K562 (cell line): ENCODE measurements at regions not wholly inside any gene's neighbourhood (a gene's known extent, or its start where the extent isn't known, plus 50 kb on each side); places are given as distances from the start of the nearest gene placed in this dataset.

Experiments
- ATAC-seq: fragments of 200-7000 bp; cut with Tn5 transposase; 3 replicates; pipeline ENCODE4 v1.9.1; 2020; ENCODE audit warnings: moderate library complexity
- BruUV-seq: library from RNA; stranded (reverse); fragments of 400-500 nt; replicated peaks from 2 replicates; lab custom pipeline; 2021; lab: Mats Ljungman, UMichigan
- CTCF ChIA-PET: fragments of 300-600 bp; formaldehyde crosslinking; extraction: SDS; loops from one replicate; lab custom pipeline; 2021; ENCODE audit warnings: low intra/inter-chr PET ratio; lab: Yijun Ruan, JAX
- POLR2A ChIA-PET: fragments of 300-600, 350-650 bp; sonication (Branson Sonifier 250); formaldehyde crosslinking; extraction: SDS; loops from one replicate; lab custom pipeline; 2021; ENCODE audit warnings: antibody characterized with exemption, inconsistent platforms; lab: Yijun Ruan, JAX
- DNase-seq, 4 experiments: peaks; one replicate each; pipeline versions ENCODE4 v3.0.0 to v3.0.0-alpha.2; 2011 to 2018; ENCODE audit warnings: low spot score in 3 of 4, mixed read lengths in 3 of 4; ENCODE audit errors: extremely low read depth in 1 of 4
- FAIRE-seq: peaks from 2 replicates; lab custom pipeline; 2011; peaks lifted over from hg19 to GRCh38; lab: Jason Lieb, UNC
- H2AFZ ChIP-seq: 2 replicates; pipeline ENCODE4 v1.6.0; 2011; ENCODE audit warnings: low read depth, low read length, control low read depth, inconsistent platforms
- H3K27ac ChIP-seq: fragments of 200-600 bp; 3 replicates; pipeline ENCODE4 v1.8.0; 2011; ENCODE audit warnings: low read depth, mild to moderate bottlenecking, control low read depth, inconsistent platforms, low read length, moderate library complexity, mixed read lengths; ENCODE audit errors: extremely low read depth
- H3K27me3 ChIP-seq, 2 experiments: fragments of 300-600 bp in 1 of 2; 2 replicates in 1 of 2; 3 replicates in 1 of 2; pipeline versions ENCODE4 v1.6.0 to v1.8.0; 2011; ENCODE audit warnings: inconsistent platforms in 2 of 2, low read length in 2 of 2, mild to moderate bottlenecking in 1 of 2, mixed read lengths in 1 of 2, moderate library complexity in 1 of 2; ENCODE audit not compliant: control insufficient read depth in 2 of 2, insufficient read depth in 2 of 2
- H3K36me3 ChIP-seq: fragments of 300-600 bp; 3 replicates; pipeline ENCODE4 v1.8.0; 2011; ENCODE audit warnings: mild to moderate bottlenecking, low read length, inconsistent platforms; ENCODE audit not compliant: control insufficient read depth, insufficient read depth
- H3K4me1 ChIP-seq, 2 experiments: fragments of 200-600 bp in 1 of 2; replicated peaks in 1 of 2; 2 replicates in 1 of 2; 3 replicates in 1 of 2; pipeline versions ENCODE4 v1.5.1 to v1.8.0; 2011; ENCODE audit warnings: inconsistent platforms in 2 of 2, low read length in 2 of 2, mild to moderate bottlenecking in 1 of 2, mixed read lengths in 1 of 2, moderate library complexity in 1 of 2; ENCODE audit not compliant: control insufficient read depth in 2 of 2, insufficient read depth in 2 of 2
- H3K4me2 ChIP-seq: 2 replicates; pipeline ENCODE4 v1.6.1; 2011; ENCODE audit warnings: low read length, control low read depth, inconsistent platforms, mixed read lengths; ENCODE audit not compliant: insufficient read depth
- H3K4me3 ChIP-seq: fragments of 200-600 bp; sonication (generic), shearing (Covaris generic); 2 replicates; pipeline ENCODE4 v1.5.1; 2016; ENCODE audit warnings: control low read depth, inconsistent platforms
- H3K79me2 ChIP-seq: fragments of 200-600 bp; 3 replicates; pipeline ENCODE4 v1.8.0; 2011; ENCODE audit warnings: low read length, inconsistent platforms; ENCODE audit not compliant: control insufficient read depth, insufficient read depth
- H3K9ac ChIP-seq, 2 experiments: 2 replicates each; pipeline versions ENCODE4 v1.6.0 to v1.6.1; 2011; ENCODE audit warnings: low read depth in 2 of 2, low read length in 2 of 2, control low read depth in 1 of 2, inconsistent platforms in 1 of 2, mild to moderate bottlenecking in 1 of 2, mixed read lengths in 1 of 2; ENCODE audit not compliant: insufficient read depth in 1 of 2
- H3K9me1 ChIP-seq: one replicate; pipeline ENCODE4 v1.6.0; 2011; ENCODE audit warnings: inconsistent platforms, mild to moderate bottlenecking, low read length, moderate library complexity; ENCODE audit not compliant: control insufficient read depth, insufficient read depth
- H3K9me3 ChIP-seq: replicated peaks from 2 replicates; pipeline ENCODE4 v1.5.1; 2011; ENCODE audit warnings: low read depth, low read length, inconsistent platforms; ENCODE audit not compliant: control insufficient read depth, insufficient read depth
- H4K20me1 ChIP-seq: replicated peaks from 2 replicates; pipeline ENCODE4 v1.6.1; 2011; ENCODE audit warnings: low read length, inconsistent platforms, mixed read lengths; ENCODE audit not compliant: control insufficient read depth, insufficient read depth
- BRCA1 ChIP-seq, 2 experiments: fragments of 450-650 bp in 1 of 2; sonication (generic) in 1 of 2; formaldehyde crosslinking in 1 of 2; IDR thresholded peaks; 2 replicates each; pipeline versions ENCODE4 v1.5.0 to v1.6.1; 2017 to 2020; ENCODE audit warnings: mild to moderate bottlenecking in 1 of 2, missing genetic modification reagents in 1 of 2
- ETS2 ChIP-seq: IDR thresholded peaks from 2 replicates; pipeline ENCODE4 v1.6.1; 2016; ENCODE audit warnings: borderline replicate concordance, missing genetic modification characterization, mild to moderate bottlenecking, moderate library complexity, missing compliant biosample characterization; ENCODE audit not compliant: poor library complexity, severe bottlenecking
- KLF6 ChIP-seq: fragments of 250-450 bp; sonication (Bioruptor Pico); IDR thresholded peaks from 2 replicates; pipeline ENCODE4 v1.4.0; 2020; ENCODE audit warnings: mild to moderate bottlenecking, moderate library complexity, borderline replicate concordance
- SAP30 ChIP-seq: fragments of 200-600 bp; sonication (generic); IDR thresholded peaks from 2 replicates; pipeline ENCODE4 v1.6.1; 2012; ENCODE audit warnings: borderline replicate concordance, low read depth, mild to moderate bottlenecking, moderate library complexity, low read length, control low read depth, inconsistent platforms; ENCODE audit not compliant: insufficient read depth, poor library complexity, severe bottlenecking
- SRSF3 ChIP-seq: fragments of 200-400 bp; formaldehyde crosslinking; IDR thresholded peaks from 2 replicates; pipeline ENCODE4 v1.6.1; 2016; ENCODE audit warnings: mild to moderate bottlenecking, low read length, moderate library complexity; ENCODE audit not compliant: insufficient read depth
- ZBTB7A ChIP-seq: IDR thresholded peaks from 2 replicates; pipeline ENCODE4 v1.6.1; 2011; ENCODE audit warnings: low read depth, mild to moderate bottlenecking, low read length, moderate library complexity, borderline replicate concordance; ENCODE audit not compliant: control insufficient read depth
- ZNF165 ChIP-seq: fragments of 250-450 bp; sonication (Bioruptor Pico); IDR thresholded peaks from 2 replicates; pipeline ENCODE4 v1.4.0; 2020; ENCODE audit warnings: borderline replicate concordance
- ZNF354B ChIP-seq: fragments of 250-450 bp; sonication (Bioruptor Pico); IDR thresholded peaks from 2 replicates; pipeline ENCODE4 v1.4.0; 2020
- WGBS: fragments of 100-300 bp; shearing (Covaris generic); methylation state at CpG from one replicate; pipeline ENCODE4 v1.1.6; 2016; ENCODE audit warnings: low coverage, mixed read lengths; ENCODE audit not compliant: insufficient coverage; ENCODE audit errors: missing lambda C conversion rate; 5-methylcytosine and 5-hydroxymethylcytosine counted together
- in situ Hi-C: fragments of 300-500 bp; cut with MboI; formaldehyde crosslinking; loops from 4 replicates; pipeline ENCODE4 v1.15.0; 2018; ENCODE audit warnings: inconsistent platforms, mixed read lengths
- intact Hi-C: fragments of 100-400 bp; cut with micrococcal nuclease; formaldehyde crosslinking; loops from 2 replicates; pipeline ENCODE4 v1.14.2; 2022
- TF ChIP-seq, protein P1 (sequence below): fragments of 450-650 bp; conservative IDR thresholded peaks from 2 replicates; pipeline ENCODE4 v1.6.1; 2016; ENCODE audit warnings: missing genetic modification characterization, low read depth, mild to moderate bottlenecking, control low read depth, missing compliant biosample characterization
- TF ChIP-seq, protein P2 (sequence below), 2 experiments: IDR thresholded peaks; 2 replicates each; pipeline ENCODE4 v1.6.1; 2011; ENCODE audit warnings: borderline replicate concordance in 1 of 2, control low read depth in 1 of 2, low read depth in 1 of 2, low read length in 1 of 2, mild to moderate bottlenecking in 1 of 2, mixed read lengths in 1 of 2, moderate library complexity in 1 of 2; ENCODE audit not compliant: insufficient read depth in 1 of 2, insufficient read length in 1 of 2, poor library complexity in 1 of 2, severe bottlenecking in 1 of 2; ENCODE audit errors: extremely low read depth in 1 of 2
- TF ChIP-seq, protein P3 (sequence below): fragments of 150-350 bp; IDR thresholded peaks from 2 replicates; pipeline ENCODE4 v1.6.1; 2014; ENCODE audit warnings: low read depth, mild to moderate bottlenecking, low read length, borderline replicate concordance

DNA sequence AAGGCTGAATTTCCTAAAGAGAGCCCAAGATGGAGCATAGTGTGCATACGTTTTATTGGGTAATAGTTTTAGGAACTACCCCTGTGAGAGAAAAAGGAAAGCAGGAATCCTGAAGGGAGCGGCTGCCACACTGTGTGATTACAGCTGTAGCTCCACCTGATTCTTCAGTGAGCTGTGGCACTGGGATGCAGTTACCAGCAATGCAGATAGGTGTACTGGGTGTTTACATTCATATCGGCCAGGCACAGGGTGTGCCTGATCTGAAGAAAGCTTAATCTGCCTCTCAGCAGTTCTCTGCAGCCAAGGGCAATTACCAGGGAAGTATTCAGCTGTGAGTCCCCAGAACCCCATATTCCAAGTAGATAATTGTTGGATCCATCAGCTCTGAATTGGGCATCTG, 1541.8 kb downstream of the EFNB2 start:
- Histone ChIP-seq H3K9me3 (no peaks in the 10 kb centered on the region), H3K4me3 (no peak overlapping the region), H3K36me3 (no peaks in the 10 kb centered on the region), H3K9ac (no peak overlapping the region), H3K27me3 (no peaks in the 10 kb centered on the region), H3K27ac (no peak overlapping the region), H3K79me2 (no peaks in the 10 kb centered on the region), H3K9me1 (no peaks in the 10 kb centered on the region), H4K20me1 (no peaks in the 10 kb centered on the region), H2AFZ (no peak overlapping the region), H3K4me2 (no peak overlapping the region), H3K4me1 (no peaks in the 10 kb centered on the region)
- no peak for FAIRE-seq
- in situ Hi-C loops = no loop called here
- intact Hi-C loops = no loop called here
- ATAC-seq = no peak
- BruUV-seq = no TSS peak
- ChIA-PET POLR2A (no interaction called here), CTCF (no interaction called here)
- 0% methylated on average over 3 of the region's 3 CpGs for WGBS
- DNase-seq = no peak
- TF ChIP-seq ETS2 (tag) = no peak
- no peak for TF ChIP-seq ZNF165 (CRISPR knock-in tag)
- no peak for TF ChIP-seq SRSF3
- TF ChIP-seq ZBTB7A = no peak
- TF ChIP-seq KLF6 (CRISPR knock-in tag) = no peak
- TF ChIP-seq SAP30 = no peak
- TF ChIP-seq, protein P1, sequence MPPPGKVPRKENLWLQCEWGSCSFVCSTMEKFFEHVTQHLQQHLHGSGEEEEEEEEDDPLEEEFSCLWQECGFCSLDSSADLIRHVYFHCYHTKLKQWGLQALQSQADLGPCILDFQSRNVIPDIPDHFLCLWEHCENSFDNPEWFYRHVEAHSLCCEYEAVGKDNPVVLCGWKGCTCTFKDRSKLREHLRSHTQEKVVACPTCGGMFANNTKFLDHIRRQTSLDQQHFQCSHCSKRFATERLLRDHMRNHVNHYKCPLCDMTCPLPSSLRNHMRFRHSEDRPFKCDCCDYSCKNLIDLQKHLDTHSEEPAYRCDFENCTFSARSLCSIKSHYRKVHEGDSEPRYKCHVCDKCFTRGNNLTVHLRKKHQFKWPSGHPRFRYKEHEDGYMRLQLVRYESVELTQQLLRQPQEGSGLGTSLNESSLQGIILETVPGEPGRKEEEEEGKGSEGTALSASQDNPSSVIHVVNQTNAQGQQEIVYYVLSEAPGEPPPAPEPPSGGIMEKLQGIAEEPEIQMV (tag) = no peak
- TF ChIP-seq ZNF354B (CRISPR knock-in tag) = no peak
- TF ChIP-seq, protein P2, sequence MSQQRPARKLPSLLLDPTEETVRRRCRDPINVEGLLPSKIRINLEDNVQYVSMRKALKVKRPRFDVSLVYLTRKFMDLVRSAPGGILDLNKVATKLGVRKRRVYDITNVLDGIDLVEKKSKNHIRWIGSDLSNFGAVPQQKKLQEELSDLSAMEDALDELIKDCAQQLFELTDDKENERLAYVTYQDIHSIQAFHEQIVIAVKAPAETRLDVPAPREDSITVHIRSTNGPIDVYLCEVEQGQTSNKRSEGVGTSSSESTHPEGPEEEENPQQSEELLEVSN (IDR thresholded peaks at IDR 0.05; ENCODE audit: borderline replicate concordance in 1 of 2, extremely low read depth in 1 of 2, insufficient read depth in 1 of 2, insufficient read length in 1 of 2, low read depth in 1 of 2, low read length in 1 of 2, poor library complexity in 1 of 2, severe bottlenecking in 1 of 2) = no peak
- TF ChIP-seq BRCA1 (IDR thresholded peaks at IDR 0.05) = no peak
- TF ChIP-seq BRCA1 (CRISPR knock-in tag; IDR thresholded peaks at IDR 0.05) = no peak
- TF ChIP-seq, protein P3, sequence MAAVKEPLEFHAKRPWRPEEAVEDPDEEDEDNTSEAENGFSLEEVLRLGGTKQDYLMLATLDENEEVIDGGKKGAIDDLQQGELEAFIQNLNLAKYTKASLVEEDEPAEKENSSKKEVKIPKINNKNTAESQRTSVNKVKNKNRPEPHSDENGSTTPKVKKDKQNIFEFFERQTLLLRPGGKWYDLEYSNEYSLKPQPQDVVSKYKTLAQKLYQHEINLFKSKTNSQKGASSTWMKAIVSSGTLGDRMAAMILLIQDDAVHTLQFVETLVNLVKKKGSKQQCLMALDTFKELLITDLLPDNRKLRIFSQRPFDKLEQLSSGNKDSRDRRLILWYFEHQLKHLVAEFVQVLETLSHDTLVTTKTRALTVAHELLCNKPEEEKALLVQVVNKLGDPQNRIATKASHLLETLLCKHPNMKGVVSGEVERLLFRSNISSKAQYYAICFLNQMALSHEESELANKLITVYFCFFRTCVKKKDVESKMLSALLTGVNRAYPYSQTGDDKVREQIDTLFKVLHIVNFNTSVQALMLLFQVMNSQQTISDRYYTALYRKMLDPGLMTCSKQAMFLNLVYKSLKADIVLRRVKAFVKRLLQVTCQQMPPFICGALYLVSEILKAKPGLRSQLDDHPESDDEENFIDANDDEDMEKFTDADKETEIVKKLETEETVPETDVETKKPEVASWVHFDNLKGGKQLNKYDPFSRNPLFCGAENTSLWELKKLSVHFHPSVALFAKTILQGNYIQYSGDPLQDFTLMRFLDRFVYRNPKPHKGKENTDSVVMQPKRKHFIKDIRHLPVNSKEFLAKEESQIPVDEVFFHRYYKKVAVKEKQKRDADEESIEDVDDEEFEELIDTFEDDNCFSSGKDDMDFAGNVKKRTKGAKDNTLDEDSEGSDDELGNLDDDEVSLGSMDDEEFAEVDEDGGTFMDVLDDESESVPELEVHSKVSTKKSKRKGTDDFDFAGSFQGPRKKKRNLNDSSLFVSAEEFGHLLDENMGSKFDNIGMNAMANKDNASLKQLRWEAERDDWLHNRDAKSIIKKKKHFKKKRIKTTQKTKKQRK = no peak
